ENCODE measurements at regions not wholly inside any gene's neighbourhood (a gene's known extent, or its start where the extent isn't known, plus 50 kb on each side); places are given as distances from the start of the nearest gene placed in this dataset.
A peak's percentile ranks its signal among the peaks of the same experiment; 100 is the strongest.

DNA sequence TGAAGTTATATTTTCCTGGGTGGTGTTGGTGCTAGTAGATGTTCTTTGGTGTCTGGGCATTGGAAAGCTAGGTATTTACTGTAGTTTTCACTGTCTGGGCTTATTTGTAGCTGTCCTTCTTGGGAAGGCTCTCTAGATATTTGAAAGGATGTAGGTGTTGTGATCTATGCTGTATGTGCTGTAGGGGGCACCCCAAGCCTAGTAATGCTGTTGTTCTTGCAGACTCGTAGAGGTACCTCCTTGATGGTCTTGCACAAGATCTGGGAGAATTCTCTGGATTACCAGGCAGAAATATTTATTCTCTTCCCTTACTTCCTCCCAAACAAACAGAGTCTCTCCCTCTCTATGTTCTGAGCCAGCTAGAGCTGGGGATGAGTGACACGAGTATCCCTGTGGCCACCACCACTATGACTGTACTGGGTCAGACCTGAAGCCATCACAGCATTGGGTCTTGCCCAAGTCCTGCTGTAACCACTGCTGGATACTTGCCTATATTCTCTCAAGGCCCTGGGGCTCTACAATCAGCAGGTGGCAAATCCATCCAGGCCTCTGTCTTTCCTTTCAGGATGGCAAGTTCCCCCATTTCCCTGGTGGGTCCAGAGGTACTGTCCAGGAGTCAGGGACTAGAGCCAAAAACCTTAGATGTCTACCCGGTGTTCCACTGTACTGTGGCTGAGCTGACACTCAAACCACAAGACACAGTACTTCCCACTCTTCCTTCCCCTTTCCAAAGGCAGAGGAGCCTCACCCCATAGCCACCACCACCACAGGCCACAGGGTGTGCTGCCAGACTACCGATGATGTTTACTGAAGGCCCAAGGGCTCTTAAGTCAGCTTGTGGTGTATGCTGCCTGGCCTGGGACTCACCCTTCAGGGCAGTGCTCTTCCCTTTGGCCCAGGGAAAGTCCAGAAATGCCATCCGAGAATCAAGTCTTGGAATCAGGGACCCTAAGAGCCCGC, 195.2 kb upstream of the DPPA4 start:
- Histone ChIP-seq H3K4me1 (peaks cover 9 to 23% (median 16%) of the 10 kb centered on the region in 10 experiments; a peak in 19 of 20 replicates), H3K36me3 (no peaks in the 10 kb centered on the region), H3K9me3 (replicated peaks in 1 of 11) (no peaks in the 10 kb centered on the region), H3K9ac (no peak overlapping the region), H3K4me3 (no peak overlapping the region), H3K27ac (no peak overlapping the region), H3K4me2 (peak overlapping the region; percentile 9 to 64 (median 47); a peak in 18 of 22 replicates), H4K20me1 (0 out of 22 replicates have a peak, but pooled peaks cover 0 to 10% (median 0%) of the 10 kb centered on the region in 11 experiments), H3K27me3 (no peaks in the 10 kb centered on the region)
- no peak; a peak in 1 of 22 replicates for TF ChIP-seq Cebpa-rat (IDR thresholded peaks at IDR 0.05)

DNA sequence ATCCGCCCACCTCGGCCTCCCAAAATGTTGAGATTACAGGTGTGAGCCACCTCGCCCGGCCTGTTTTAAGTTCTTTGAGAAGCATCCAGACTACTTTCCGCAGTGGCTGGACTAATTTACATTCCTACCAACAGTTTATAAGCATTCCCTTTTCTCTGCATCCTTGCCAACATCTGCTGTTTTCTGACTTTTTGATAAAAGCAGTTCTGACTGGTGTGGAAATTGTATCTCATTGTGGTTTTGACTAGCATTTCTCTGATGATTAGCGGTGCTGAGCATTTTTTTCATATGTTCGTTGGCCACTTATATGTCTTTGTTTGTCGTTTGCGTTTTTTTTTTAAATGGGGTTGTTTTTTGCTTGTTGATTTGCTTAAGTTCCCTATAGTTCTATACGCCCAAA, 208.4 kb upstream of the DPPA4 start:
- Histone ChIP-seq H3K9me3 (replicated peaks in 1 of 11) (no peaks in the 10 kb centered on the region), H3K9ac (no peak overlapping the region), H3K4me2 (no peak overlapping the region), H3K4me3 (no peak overlapping the region), H3K4me1 (peaks cover 0 to 7% (median 0%) of the 10 kb centered on the region in 10 experiments; a peak in 1 of 20 replicates), H3K36me3 (no peaks in the 10 kb centered on the region), H3K27me3 (no peaks in the 10 kb centered on the region), H4K20me1 (no peaks in the 10 kb centered on the region), H3K27ac (no peak overlapping the region)
- no peak for TF ChIP-seq Cebpa-rat (IDR thresholded peaks at IDR 0.05)

DNA sequence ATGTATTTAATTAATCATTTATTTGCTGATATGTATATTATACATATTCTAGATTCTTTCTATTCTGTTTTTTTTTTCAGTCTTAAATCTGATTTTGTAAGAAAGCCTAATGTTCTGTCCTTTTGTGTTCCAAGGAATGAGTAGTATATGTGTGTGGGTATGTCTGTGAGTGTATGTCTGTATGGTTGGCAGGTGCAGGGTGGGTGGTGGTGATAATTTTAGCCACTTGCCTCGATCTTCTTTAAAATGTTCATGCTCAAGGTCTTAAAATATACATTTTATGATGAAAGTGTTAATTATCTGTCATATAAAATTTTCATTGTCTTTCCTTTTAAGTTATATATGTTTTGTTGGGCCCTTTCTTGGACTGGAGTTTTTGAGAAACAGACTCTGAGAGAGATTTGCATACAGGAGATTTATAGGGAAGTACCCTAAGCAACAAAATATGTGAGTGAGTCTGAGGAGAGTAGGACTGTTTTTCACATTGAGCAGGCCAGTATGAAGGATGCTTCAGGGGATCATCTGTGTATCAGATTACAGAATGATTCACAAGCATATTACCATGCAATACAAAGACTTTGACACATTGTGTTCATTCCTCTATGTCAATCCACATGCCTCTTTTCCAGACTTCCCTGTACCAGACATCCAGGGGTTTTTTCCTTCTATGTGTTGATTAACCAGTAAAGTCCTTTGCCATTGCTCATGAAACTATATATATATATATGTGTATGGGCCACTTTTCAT, 211.0 kb upstream of the DPPA4 start:
- Histone ChIP-seq H3K9me3 (replicated peaks in 1 of 11) (no peaks in the 10 kb centered on the region), H3K36me3 (no peaks in the 10 kb centered on the region), H3K27me3 (no peaks in the 10 kb centered on the region), H4K20me1 (no peaks in the 10 kb centered on the region), H3K4me3 (no peak overlapping the region), H3K4me1 (peaks cover 0 to 7% (median 0%) of the 10 kb centered on the region in 10 experiments; a peak in 1 of 20 replicates), H3K9ac (no peak overlapping the region), H3K27ac (no peak overlapping the region), H3K4me2 (no peak overlapping the region)
- no peak for TF ChIP-seq Cebpa-rat (IDR thresholded peaks at IDR 0.05)

DNA sequence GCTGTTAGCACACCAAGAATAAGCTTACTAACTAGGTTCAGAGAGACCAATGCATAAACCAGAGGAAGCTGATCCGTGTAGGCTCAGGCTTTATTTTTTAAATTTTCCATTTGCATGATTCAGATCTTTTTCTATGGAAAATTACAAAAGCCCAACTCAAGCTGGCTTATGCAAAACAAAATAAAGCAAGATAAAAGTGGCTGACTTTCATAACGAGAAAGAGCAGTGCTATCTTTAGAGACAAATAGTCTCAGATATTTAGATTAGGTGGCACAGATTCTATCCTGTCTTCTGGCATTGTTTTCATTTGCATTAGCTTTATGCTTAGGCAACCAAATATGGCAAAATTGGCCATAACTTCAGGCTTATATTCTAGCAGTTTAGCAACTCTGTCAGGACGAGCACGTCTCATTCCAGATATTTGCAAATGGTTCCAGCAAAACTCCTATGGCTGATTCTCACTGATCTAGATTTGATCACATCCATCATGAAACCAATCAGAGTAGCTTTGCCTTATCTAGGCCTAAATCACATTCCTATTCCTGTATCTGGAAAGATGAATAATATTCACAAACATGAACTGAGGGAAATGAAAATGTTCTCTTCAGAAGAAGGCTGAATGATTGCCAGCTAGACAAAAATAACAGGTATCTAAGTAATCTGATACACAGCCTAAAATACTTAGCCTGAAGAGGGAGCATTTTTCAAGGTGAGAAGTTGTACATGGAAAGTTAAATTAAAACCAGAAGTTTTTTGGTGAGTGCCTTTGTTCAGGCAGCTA, 216.4 kb upstream of the DPPA4 start:
- Histone ChIP-seq H3K4me1 (no peaks in the 10 kb centered on the region), H3K27me3 (no peaks in the 10 kb centered on the region), H3K9ac (no peak overlapping the region), H3K27ac (no peak overlapping the region), H3K9me3 (replicated peaks in 1 of 11) (peaks cover 0 to 11% (median 5%) of the 10 kb centered on the region in 11 experiments; a peak in 6 of 22 replicates), H3K36me3 (no peaks in the 10 kb centered on the region), H4K20me1 (no peaks in the 10 kb centered on the region), H3K4me3 (no peak overlapping the region), H3K4me2 (no peak overlapping the region)
- no peak for TF ChIP-seq Cebpa-rat (IDR thresholded peaks at IDR 0.05)

DNA sequence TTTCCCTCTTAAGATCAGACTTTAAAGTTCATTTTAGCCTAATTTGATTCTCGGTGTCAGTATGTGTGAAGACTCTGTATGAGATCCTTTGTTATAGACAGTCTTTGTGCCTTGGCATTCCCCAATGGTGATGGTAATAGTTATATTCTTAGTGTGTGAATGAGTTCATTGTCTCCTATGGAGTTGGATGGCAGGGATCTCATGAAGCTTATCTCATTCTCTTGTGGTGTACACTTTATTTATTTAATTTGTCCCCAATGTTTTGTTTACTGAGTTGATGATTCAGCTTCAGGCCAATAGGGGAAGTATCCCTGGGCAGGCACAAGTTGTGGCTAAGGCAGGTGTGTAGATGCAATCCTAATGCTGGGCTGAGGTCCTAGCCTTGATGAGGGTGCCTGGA, 222.0 kb upstream of the DPPA4 start:
- Histone ChIP-seq H3K4me1 (peaks cover 0 to 11% (median 5%) of the 10 kb centered on the region in 10 experiments; a peak in 12 of 20 replicates), H4K20me1 (no peaks in the 10 kb centered on the region), H3K9me3 (replicated peaks in 1 of 11) (peaks cover 0 to 29% (median 8%) of the 10 kb centered on the region in 11 experiments; a peak in 9 of 22 replicates), H3K27me3 (no peaks in the 10 kb centered on the region), H3K27ac (no peak overlapping the region), H3K9ac (no peak overlapping the region), H3K4me2 (no peak overlapping the region), H3K36me3 (no peaks in the 10 kb centered on the region), H3K4me3 (no peak overlapping the region)
- TF ChIP-seq Cebpa-rat (IDR thresholded peaks at IDR 0.05) = no peak

DNA sequence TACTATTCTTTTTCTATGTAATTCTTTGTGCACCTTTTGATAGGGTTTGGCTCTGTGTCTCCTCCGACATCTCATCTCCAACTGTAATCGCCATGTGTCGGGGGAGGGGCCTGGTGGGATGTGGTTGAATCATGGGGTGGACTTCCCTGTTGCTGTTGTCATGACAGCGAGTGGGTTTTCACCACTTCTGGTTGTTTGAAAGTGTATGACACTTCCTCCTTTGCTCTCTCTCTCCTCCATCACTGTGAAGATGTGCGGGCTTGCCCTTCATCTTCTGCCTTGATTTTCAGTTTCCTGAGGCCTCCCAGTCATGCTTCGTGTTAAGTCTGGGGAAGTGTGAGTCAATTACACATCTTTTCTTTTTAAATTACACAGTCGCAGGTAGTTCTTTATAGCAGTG, 225.8 kb upstream of the DPPA4 start:
- Histone ChIP-seq H4K20me1 (no peaks in the 10 kb centered on the region), H3K9ac (no peak overlapping the region), H3K4me3 (no peak overlapping the region), H3K36me3 (no peaks in the 10 kb centered on the region), H3K9me3 (replicated peaks in 1 of 11) (peaks cover 0 to 23% (median 6%) of the 10 kb centered on the region in 11 experiments; a peak in 9 of 22 replicates), H3K4me1 (peaks cover 0 to 11% (median 5%) of the 10 kb centered on the region in 10 experiments; a peak in 12 of 20 replicates), H3K27me3 (no peaks in the 10 kb centered on the region), H3K27ac (peak overlapping the region in 2 of 11 experiments; percentile 18 to 30; a peak in 2 of 22 replicates), H3K4me2 (peak overlapping the region in 10 of 11 experiments; percentile 6 to 45 (median 31); a peak in 15 of 22 replicates)
- TF ChIP-seq Cebpa-rat (IDR thresholded peaks at IDR 0.05) = no peak

DNA sequence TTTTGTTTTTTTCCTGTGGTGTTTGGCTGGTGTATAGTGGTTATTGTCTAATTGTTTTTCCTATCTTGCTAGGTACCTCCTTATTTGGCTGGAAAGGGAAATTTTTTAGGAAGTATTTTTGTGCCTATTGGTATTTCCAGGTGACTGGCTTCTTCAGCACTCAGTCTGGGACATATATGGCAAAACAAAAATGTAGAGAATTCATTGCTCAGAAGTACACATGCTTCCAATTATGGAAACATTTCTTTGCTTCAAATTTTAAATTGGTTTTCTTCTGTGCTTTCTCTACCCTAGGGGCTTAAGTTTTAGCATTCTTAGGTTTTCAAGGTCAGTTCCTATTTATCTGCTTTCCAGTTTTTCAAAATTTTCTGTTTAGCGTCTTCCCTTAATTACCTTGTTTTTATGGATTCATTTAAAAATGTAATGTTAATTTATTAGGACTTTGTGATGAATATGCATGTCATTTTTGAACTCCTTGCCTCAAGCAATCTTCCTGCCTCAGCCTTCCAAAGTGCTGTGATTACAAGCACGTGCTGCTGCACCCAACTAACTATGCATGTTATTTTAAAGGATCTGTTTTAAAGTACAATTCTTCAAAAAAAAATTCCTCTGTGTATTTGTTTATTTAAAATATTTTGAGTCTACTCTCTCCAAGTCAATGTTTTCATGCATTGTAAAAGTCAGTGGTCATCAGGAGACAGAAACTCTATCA, 231.9 kb upstream of the DPPA4 start:
- Histone ChIP-seq H3K4me1 (peaks cover 0 to 15% (median 11%) of the 10 kb centered on the region in 10 experiments; a peak in 14 of 20 replicates), H3K4me2 (no peak overlapping the region; a peak in 1 of 22 replicates), H3K36me3 (no peaks in the 10 kb centered on the region), H3K27ac (no peak overlapping the region), H3K4me3 (no peak overlapping the region), H4K20me1 (no peaks in the 10 kb centered on the region), H3K27me3 (no peaks in the 10 kb centered on the region), H3K9me3 (replicated peaks in 1 of 11) (no peaks in the 10 kb centered on the region), H3K9ac (no peak overlapping the region)
- no peak for TF ChIP-seq Cebpa-rat (IDR thresholded peaks at IDR 0.05)

DNA sequence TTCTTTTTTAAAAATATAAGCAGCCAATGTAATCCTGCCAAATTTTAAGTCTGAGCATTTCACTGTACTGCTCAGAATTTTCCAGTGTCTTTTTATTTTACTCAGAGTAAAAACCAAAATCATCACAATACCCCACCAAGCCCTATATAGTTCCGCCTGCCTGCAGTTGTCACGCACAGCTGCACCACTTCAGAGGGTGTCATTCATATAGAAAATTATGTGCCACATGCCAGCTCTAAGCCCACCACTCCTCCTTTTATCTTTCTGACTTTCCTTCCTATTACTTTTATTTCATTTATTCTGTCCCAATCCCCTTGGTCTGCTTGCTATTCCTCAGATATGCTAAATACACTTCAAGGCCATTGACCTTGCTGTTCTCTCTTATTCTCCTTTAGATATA, 233.1 kb upstream of the DPPA4 start:
- H3K4me3 ChIP-seq = no peak overlapping the region
- H3K9ac ChIP-seq = no peak overlapping the region
- no peaks in the 10 kb centered on the region for H3K36me3 ChIP-seq
- no peak overlapping the region for H3K27ac ChIP-seq
- no peaks in the 10 kb centered on the region for H3K27me3 ChIP-seq
- H3K4me1 ChIP-seq = peaks cover 0 to 15% (median 11%) of the 10 kb centered on the region in 10 experiments; a peak in 14 of 20 replicates
- H3K4me2 ChIP-seq = peak overlapping the region in 8 of 11 experiments; percentile 3 to 68 (median 44); a peak in 13 of 22 replicates
- TF ChIP-seq Cebpa-rat (IDR thresholded peaks at IDR 0.05) = no peak
- no peaks in the 10 kb centered on the region for H4K20me1 ChIP-seq
- no peaks in the 10 kb centered on the region for H3K9me3 ChIP-seq (replicated peaks in 1 of 11)
